Motor neuron (in vitro differentiated cells): ENCODE measurements at regions not wholly inside any gene's neighbourhood (a gene's known extent, or its start where the extent isn't known, plus 50 kb on each side); places are given as distances from the start of the nearest gene placed in this dataset.

Experiments
- ATAC-seq, 8 experiments: fragments of 200-7000 bp; cut with Tn5 transposase; replicated peaks in 6 of 8; 2 replicates each; pipeline ENCODE4 v1.8.0; 2021; ENCODE audit warnings: mild to moderate bottlenecking in 8 of 8, moderate library complexity in 8 of 8
- H3K27ac ChIP-seq, 2 donors: fragments of 250-450 bp; sonication (Bioruptor Pico); 2 replicates each; pipeline ENCODE4 v1.9.0; 2021; ENCODE audit warnings: antibody characterized with exemption in 2 of 2, mild to moderate bottlenecking in 2 of 2, moderate library complexity in 1 of 2
- H3K4me1 ChIP-seq, 2 donors: fragments of 250-450 bp; sonication (Bioruptor Pico); replicated peaks in 1 of 2; 2 replicates each; pipeline ENCODE4 v1.6.1; 2021; ENCODE audit warnings: antibody characterized with exemption in 2 of 2, mild to moderate bottlenecking in 2 of 2, moderate library complexity in 1 of 2
- H3K4me3 ChIP-seq, 5 donors: fragments of 250-450 bp; sonication (Bioruptor Pico); 2 replicates each; pipeline ENCODE4 v1.9.0; 2021; ENCODE audit warnings: antibody characterized with exemption in 5 of 5, mild to moderate bottlenecking in 5 of 5, moderate library complexity in 4 of 5
- WGBS, 10 experiments: fragments of 450-650 bp; shearing (Covaris generic); methylation state at CpG; one replicate each; pipeline ENCODE4 v1.0.0; 2022; 5-methylcytosine and 5-hydroxymethylcytosine counted together
- in situ Hi-C, 9 experiments: fragments of 400-800 bp; cut with MboI; loops; one replicate each; pipeline ENCODE4 v1.15.0; 2021; ENCODE audit warnings: low sequenced_read_pairs in 9 of 9, low pct_unique_long_range_greater_than_20kb in 2 of 9; ENCODE audit not compliant: unreplicated experiment in 9 of 9

GRCh38 chr12:90199006-90199405 is 490.4 kb upstream of the ATP2B1 start:
- H3K4me3 ChIP-seq = no peak overlapping the region
- no peak overlapping the region for H3K27ac ChIP-seq
- 0 to 64% (median 33%) methylated on average over 1 of the region's 1 CpG; no CpG with 5 or more reads in 1 of the 10 experiments for WGBS, 10 experiments
- in situ Hi-C loops = no loop called here
- ATAC-seq = no peak
- peaks cover under 1 to 3% of the 10 kb centered on the region in 2 donors for H3K4me1 ChIP-seq

- ATAC-seq = peak in 4 of 8 experiments; percentile 21 to 67 (median 58)
- WGBS, 10 experiments = 44 to 100% (median 66%) methylated on average over 1 to 3 of the region's 3 CpGs; no CpG with 5 or more reads in 1 of the 10 experiments
- Histone ChIP-seq H3K4me1 (peaks cover 6 to 12% of the 10 kb centered on the region in 2 donors), H3K4me3 (no peak overlapping the region), H3K27ac (no peak overlapping the region)
- in situ Hi-C loops = no loop called here
Measured at GRCh38 chr12:90193500-90193899, 484.9 kb upstream of the ATP2B1 start.

- no peak for ATAC-seq
- in situ Hi-C loops = no loop called here
- WGBS, 10 experiments = 0 to 100% (median 72%) methylated on average over 1 to 2 of the region's 2 CpGs
- H3K4me3 ChIP-seq = no peak overlapping the region
- H3K27ac ChIP-seq = no peak overlapping the region
- H3K4me1 ChIP-seq = peaks cover 3 to 7% of the 10 kb centered on the region in 2 donors
Measured at GRCh38 chr12:90188857-90189256, 480.2 kb upstream of the ATP2B1 start.

GRCh38 chr12:90183201-90183600 is 474.6 kb upstream of the ATP2B1 start:
- H3K27ac ChIP-seq = no peak overlapping the region
- H3K4me1 ChIP-seq = no peaks in the 10 kb centered on the region
- ATAC-seq = no peak
- in situ Hi-C loops = no loop called here
- H3K4me3 ChIP-seq = no peak overlapping the region
- WGBS, 10 experiments = 7 to 100% (median 80%) methylated on average over 1 of the region's 1 CpG; no CpG with 5 or more reads in 1 of the 10 experiments

- Histone ChIP-seq H3K4me1 (no peaks in the 10 kb centered on the region), H3K27ac (no peak overlapping the region), H3K4me3 (no peak overlapping the region)
- ATAC-seq = no peak
- 80 to 96% (median 90%) methylated on average over 2 to 3 of the region's 3 CpGs; no CpG with 5 or more reads in 3 of the 10 experiments for WGBS, 10 experiments
- in situ Hi-C loops = no loop called here
Measured at GRCh38 chr12:90181216-90181615, 472.6 kb upstream of the ATP2B1 start.

GRCh38 chr12:90174956-90175355 is 466.3 kb upstream of the ATP2B1 start:
- Histone ChIP-seq H3K4me1 (peaks cover 25 to 28% of the 10 kb centered on the region in 2 donors), H3K27ac (peak overlapping the region in 1 of 2 donors; percentile 43), H3K4me3 (no peak overlapping the region)
- no peak for ATAC-seq
- WGBS, 10 experiments = 71 to 100% (median 100%) methylated on average over 1 of the region's 1 CpG; no CpG with 5 or more reads in 1 of the 10 experiments
- in situ Hi-C loops = no loop called here

GRCh38 chr12:90174198-90174510 is 465.5 kb upstream of the ATP2B1 start:
- Histone ChIP-seq H3K4me1 (peaks cover 25 to 28% of the 10 kb centered on the region in 2 donors), H3K4me3 (no peak overlapping the region), H3K27ac (peak overlapping the region; percentile 16 to 62)
- in situ Hi-C loops = no loop called here
- 0 to 63% (median 5%) methylated on average over 1 of the region's 1 CpG; no CpG with 5 or more reads in 6 of the 10 experiments for WGBS, 10 experiments
- ATAC-seq = peak in 5 of 8 experiments; percentile 96 to 99 (median 98)

- WGBS, 10 experiments = 0 to 46% (median 34%) methylated on average over 1 to 2 of the region's 2 CpGs; no CpG with 5 or more reads in 2 of the 10 experiments
- H3K27ac ChIP-seq = peak overlapping the region; percentile 16 to 62
Measured at GRCh38 chr12:90173499-90174197, 465.0 kb upstream of the ATP2B1 start.

GRCh38 chr12:90172524-90172923 is 463.9 kb upstream of the ATP2B1 start:
- Histone ChIP-seq H3K4me3 (no peak overlapping the region), H3K4me1 (peaks cover 25 to 35% of the 10 kb centered on the region in 2 donors), H3K27ac (peak overlapping the region in 1 of 2 donors; percentile 12)
- 36 to 100% (median 90%) methylated on average over 2 to 3 of the region's 3 CpGs; no CpG with 5 or more reads in 1 of the 10 experiments for WGBS, 10 experiments
- no peak for ATAC-seq
- in situ Hi-C loops = no loop called here

More at GRCh38 chr12:90173499-90174197, 465.0 kb upstream of the ATP2B1 start:
- Histone ChIP-seq H3K4me3 (no peak overlapping the region), H3K4me1 (peaks cover 25 to 28% of the 10 kb centered on the region in 2 donors)
- ATAC-seq = peak in 5 of 8 experiments; percentile 42 to 69 (median 54)
- in situ Hi-C loops = no loop called here

- Histone ChIP-seq H3K27ac (no peak overlapping the region), H3K4me3 (no peak overlapping the region), H3K4me1 (peaks cover 25 to 38% of the 10 kb centered on the region in 2 donors)
- in situ Hi-C loops = no loop called here
- 55 to 100% (median 90%) methylated on average over 1 of the region's 1 CpG; no CpG with 5 or more reads in 2 of the 10 experiments for WGBS, 10 experiments
- ATAC-seq = no peak
Measured at GRCh38 chr12:90170740-90171139, 462.1 kb upstream of the ATP2B1 start.

GRCh38 chr12:90167518-90168208 is 459.0 kb upstream of the ATP2B1 start:
- peak in 6 of 8 experiments; percentile 31 to 99 (median 86) for ATAC-seq
- no peak overlapping the region for H3K4me3 ChIP-seq
- 47 to 89% (median 79%) methylated on average over 2 to 7 of the region's 8 CpGs; no CpG with 5 or more reads in 1 of the 10 experiments for WGBS, 10 experiments
- in situ Hi-C loops = no loop called here
- peak overlapping the region in 1 of 2 donors; percentile 53 for H3K27ac ChIP-seq
- H3K4me1 ChIP-seq = peaks cover 1 to 13% of the 10 kb centered on the region in 2 donors

GRCh38 chr12:90166671-90167070 is 458.0 kb upstream of the ATP2B1 start:
- no peak overlapping the region for H3K4me3 ChIP-seq
- 78 to 100% (median 88%) methylated on average over 1 to 2 of the region's 2 CpGs; no CpG with 5 or more reads in 2 of the 10 experiments for WGBS, 10 experiments
- ATAC-seq = no peak
- peaks cover 0 to 10% of the 10 kb centered on the region in 2 donors for H3K4me1 ChIP-seq
- in situ Hi-C loops = no loop called here
- H3K27ac ChIP-seq = no peak overlapping the region

- ATAC-seq = no peak
- 57 to 100% (median 94%) methylated on average over 1 of the region's 1 CpG; no CpG with 5 or more reads in 4 of the 10 experiments for WGBS, 10 experiments
- peaks cover 0 to 10% of the 10 kb centered on the region in 2 donors for H3K4me1 ChIP-seq
- no peak overlapping the region for H3K4me3 ChIP-seq
- in situ Hi-C loops = no loop called here
- H3K27ac ChIP-seq = no peak overlapping the region
Measured at GRCh38 chr12:90166012-90166411, 457.4 kb upstream of the ATP2B1 start.
